Hepatic stellate cell (primary cell): ENCODE measurements at regions not wholly inside any gene's neighbourhood (a gene's known extent, or its start where the extent isn't known, plus 50 kb on each side); places are given as distances from the start of the nearest gene placed in this dataset.

Source experiments
- DNase-seq: peaks from one replicate; pipeline ENCODE4 v3.0.0; 2011; ENCODE audit warnings: low spot score

GRCh38 chr5:82849885-82850284, 227.3 kb downstream of the TMEM167A start:
- DNase-seq: no peak

- DNase-seq: no peak
Measured at GRCh38 chr5:82847562-82847961, 229.6 kb downstream of the TMEM167A start.

GRCh38 chr5:82839881-82840280, 237.3 kb downstream of the TMEM167A start:
- DNase-seq: no peak

GRCh38 chr5:82835488-82835887, 241.7 kb downstream of the TMEM167A start:
- no peak for DNase-seq

GRCh38 chr5:82834151-82834550, 243.0 kb downstream of the TMEM167A start:
- no peak for DNase-seq

- DNase-seq: no peak
Measured at GRCh38 chr5:82833277-82833676, 243.9 kb downstream of the TMEM167A start.

GRCh38 chr5:82832445-82832844, 244.7 kb downstream of the TMEM167A start:
- DNase-seq: no peak

GRCh38 chr5:82828211-82828610, 249.0 kb downstream of the TMEM167A start:
- no peak for DNase-seq

GRCh38 chr5:82827651-82828050, 249.5 kb downstream of the TMEM167A start:
- DNase-seq: no peak

GRCh38 chr5:82822634-82822927, 254.6 kb downstream of the TMEM167A start:
- no peak for DNase-seq

- no peak for DNase-seq
Measured at GRCh38 chr5:82821846-82822633, 255.2 kb downstream of the TMEM167A start.

- DNase-seq: no peak
Measured at GRCh38 chr5:82820961-82821845, 256.0 kb downstream of the TMEM167A start.

GRCh38 chr5:82820188-82820587, 257.0 kb downstream of the TMEM167A start:
- DNase-seq: no peak

- no peak for DNase-seq
Measured at GRCh38 chr5:82817897-82818676, 259.1 kb downstream of the TMEM167A start.

- no peak for DNase-seq
Measured at GRCh38 chr5:82816926-82817325, 260.3 kb downstream of the TMEM167A start.

GRCh38 chr5:82815871-82816270, 261.3 kb downstream of the TMEM167A start:
- no peak for DNase-seq

GRCh38 chr5:82813861-82814260, 263.3 kb downstream of the TMEM167A start:
- DNase-seq: no peak

- DNase-seq: no peak
Measured at GRCh38 chr5:82812575-82812974, 264.6 kb downstream of the TMEM167A start.

- DNase-seq: no peak
Measured at GRCh38 chr5:82811490-82811889, 265.7 kb downstream of the TMEM167A start.

- no peak for DNase-seq
Measured at GRCh38 chr5:82809420-82810143, 267.6 kb downstream of the TMEM167A start.

GRCh38 chr5:82808960-82809359, 268.2 kb downstream of the TMEM167A start:
- no peak for DNase-seq

GRCh38 chr5:82807021-82807420, 270.2 kb downstream of the TMEM167A start:
- no peak for DNase-seq
